GM18507 (cell line): ENCODE measurements at regions not wholly inside any gene's neighbourhood (a gene's known extent, or its start where the extent isn't known, plus 50 kb on each side); places are given as distances from the start of the nearest gene placed in this dataset.
A peak's percentile ranks its signal among the peaks of the same experiment; 100 is the strongest.
"Not testable (repeated sequence)": the region's sequence is repeated elsewhere in the genome, so short reads cannot be mapped to it uniquely, and the experiment has no call there.

ENCODE experiments used
- DNase-seq: peaks from one replicate; pipeline ENCODE4 v3.0.0; 2011; ENCODE audit warnings: low read depth; ENCODE audit not compliant: insufficient read length; ENCODE audit errors: extremely low spot score
- FAIRE-seq: peaks from 2 replicates; lab custom pipeline; 2011; peaks lifted over from hg19 to GRCh38; lab: Jason Lieb, UNC

GRCh38 chr1:101508913-101509312 is 272.1 kb downstream of the S1PR1 start:
- DNase-seq = no peak
- no peak for FAIRE-seq

GRCh38 chr1:101509370-101509769 is 272.6 kb downstream of the S1PR1 start:
- FAIRE-seq = no peak
- no peak for DNase-seq

- FAIRE-seq = no peak
Measured at GRCh38 chr1:101511202-101511891, 274.5 kb downstream of the S1PR1 start.

GRCh38 chr1:101520302-101520701 is 283.5 kb downstream of the S1PR1 start:
- DNase-seq = no peak
- FAIRE-seq = peak; percentile 42

More at GRCh38 chr1:101511202-101511891, 274.5 kb downstream of the S1PR1 start:
- DNase-seq = no peak

- FAIRE-seq (peak; percentile 36), DNase-seq (no peak)
Measured at GRCh38 chr1:101522486-101522885, 285.7 kb downstream of the S1PR1 start.

- DNase-seq = no peak
- peak; percentile 5 for FAIRE-seq
Measured at GRCh38 chr1:101526813-101527212, 290.0 kb downstream of the S1PR1 start.

- FAIRE-seq (no peak), DNase-seq (no peak)
Measured at GRCh38 chr1:101532377-101532776, 295.6 kb downstream of the S1PR1 start.

GRCh38 chr1:101540161-101540560 is 303.3 kb downstream of the S1PR1 start:
- FAIRE-seq (no peak), DNase-seq (no peak)

- no peak for DNase-seq
- peak; percentile 5 for FAIRE-seq
Measured at GRCh38 chr1:101546885-101547284, 310.1 kb downstream of the S1PR1 start.

GRCh38 chr1:101547357-101547756 is 310.5 kb downstream of the S1PR1 start:
- DNase-seq (no peak), FAIRE-seq (no peak)

- FAIRE-seq (no peak), DNase-seq (no peak)
Measured at GRCh38 chr1:101548376-101548775, 311.6 kb downstream of the S1PR1 start.

GRCh38 chr1:101550581-101550980 is 313.8 kb downstream of the S1PR1 start:
- no peak for FAIRE-seq

GRCh38 chr1:101566883-101567538 is 330.2 kb downstream of the S1PR1 start:
- FAIRE-seq (no peak), DNase-seq (no peak)

More at GRCh38 chr1:101550581-101550980, 313.8 kb downstream of the S1PR1 start:
- no peak for DNase-seq

GRCh38 chr1:101567582-101568189 is 330.9 kb downstream of the S1PR1 start:
- FAIRE-seq = peak; percentile 87
- DNase-seq = peak; percentile 5

GRCh38 chr1:101587741-101588140 is 350.9 kb downstream of the S1PR1 start:
- FAIRE-seq (no peak), DNase-seq (no peak)

GRCh38 chr1:101588677-101589076 is 351.9 kb downstream of the S1PR1 start:
- no peak for FAIRE-seq
- no peak for DNase-seq

- DNase-seq = no peak
- no peak for FAIRE-seq
Measured at GRCh38 chr1:101592845-101593244, 356.0 kb downstream of the S1PR1 start.

- DNase-seq = no peak
- no peak for FAIRE-seq
Measured at GRCh38 chr1:101595881-101596374, 359.1 kb downstream of the S1PR1 start.

GRCh38 chr1:101600615-101601014 is 363.8 kb downstream of the S1PR1 start:
- not testable (repeated sequence) for DNase-seq, FAIRE-seq

- FAIRE-seq = no peak
- no peak for DNase-seq
Measured at GRCh38 chr1:101603726-101604125, 366.9 kb downstream of the S1PR1 start.
